Muscle of arm (tissue), 1 donor: ENCODE measurements at regions not wholly inside any gene's neighbourhood (a gene's known extent, or its start where the extent isn't known, plus 50 kb on each side); places are given as distances from the start of the nearest gene placed in this dataset.
"Not testable (repeated sequence)": the region's sequence is repeated elsewhere in the genome, so short reads cannot be mapped to it uniquely, and the experiment has no call there.

ENCODE experiments used
- DNase-seq: peaks from one replicate; pipeline ENCODE4 v3.0.0-alpha.2; 2013

DNA sequence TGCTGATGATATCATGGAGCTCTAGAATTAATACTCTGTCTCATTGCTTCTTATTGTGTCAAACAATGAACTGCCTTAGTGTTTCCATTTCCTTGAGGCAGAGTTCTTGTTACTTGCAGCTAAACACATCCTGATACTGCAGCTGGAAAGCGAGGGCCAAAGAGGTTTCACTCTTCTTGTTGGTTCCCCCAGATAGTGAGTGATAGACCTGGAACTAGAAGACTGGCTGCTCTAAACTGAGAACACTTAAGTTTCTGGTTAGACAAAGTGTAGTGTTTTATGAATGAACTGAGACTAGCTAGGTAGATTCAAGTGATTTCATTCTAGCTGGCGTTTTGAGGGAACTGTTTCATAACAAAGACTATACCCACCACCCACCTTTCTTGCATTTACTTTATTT, 321.7 kb downstream of the TXNL1 start:
- DNase-seq, result no peak

DNA sequence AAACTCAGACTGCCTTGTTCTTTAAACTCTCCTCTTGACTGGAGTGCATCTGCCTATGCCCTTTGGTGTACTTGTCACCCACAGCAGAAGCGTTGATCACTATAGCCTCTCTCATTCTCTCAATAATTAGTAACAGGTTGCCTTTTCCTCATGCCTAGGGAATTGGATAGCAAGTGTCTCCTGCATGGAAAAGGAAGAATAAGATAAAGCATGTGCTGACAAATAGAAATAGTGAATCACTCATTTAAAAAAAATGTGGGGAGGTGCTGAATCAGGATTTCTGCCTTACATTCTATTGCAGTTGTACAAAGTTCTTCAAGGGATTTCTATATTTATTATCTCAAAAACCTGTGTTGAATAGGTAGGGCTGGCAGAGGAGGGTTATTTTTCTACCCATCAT, 323.0 kb downstream of the TXNL1 start:
- no peak for DNase-seq

DNA sequence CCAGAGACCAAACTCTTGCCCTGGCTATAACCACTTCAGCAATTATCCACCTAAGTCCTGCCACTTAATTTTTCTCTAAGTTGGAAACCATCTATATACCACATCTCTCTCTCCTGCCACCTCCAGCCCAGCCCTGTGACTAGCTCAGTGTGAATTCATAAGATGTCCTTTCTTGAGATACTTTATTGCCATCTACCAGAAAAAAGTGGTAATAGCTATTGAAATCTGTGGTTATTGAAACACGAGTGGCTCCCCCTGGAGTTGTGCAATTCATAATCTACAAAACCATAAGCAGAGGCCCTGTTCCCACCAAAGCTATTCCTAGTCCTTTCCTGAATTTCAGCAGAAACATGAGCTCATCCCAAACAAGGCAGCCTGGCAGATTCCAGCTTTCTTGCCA, 324.0 kb downstream of the TXNL1 start:
- DNase-seq, result no peak

DNA sequence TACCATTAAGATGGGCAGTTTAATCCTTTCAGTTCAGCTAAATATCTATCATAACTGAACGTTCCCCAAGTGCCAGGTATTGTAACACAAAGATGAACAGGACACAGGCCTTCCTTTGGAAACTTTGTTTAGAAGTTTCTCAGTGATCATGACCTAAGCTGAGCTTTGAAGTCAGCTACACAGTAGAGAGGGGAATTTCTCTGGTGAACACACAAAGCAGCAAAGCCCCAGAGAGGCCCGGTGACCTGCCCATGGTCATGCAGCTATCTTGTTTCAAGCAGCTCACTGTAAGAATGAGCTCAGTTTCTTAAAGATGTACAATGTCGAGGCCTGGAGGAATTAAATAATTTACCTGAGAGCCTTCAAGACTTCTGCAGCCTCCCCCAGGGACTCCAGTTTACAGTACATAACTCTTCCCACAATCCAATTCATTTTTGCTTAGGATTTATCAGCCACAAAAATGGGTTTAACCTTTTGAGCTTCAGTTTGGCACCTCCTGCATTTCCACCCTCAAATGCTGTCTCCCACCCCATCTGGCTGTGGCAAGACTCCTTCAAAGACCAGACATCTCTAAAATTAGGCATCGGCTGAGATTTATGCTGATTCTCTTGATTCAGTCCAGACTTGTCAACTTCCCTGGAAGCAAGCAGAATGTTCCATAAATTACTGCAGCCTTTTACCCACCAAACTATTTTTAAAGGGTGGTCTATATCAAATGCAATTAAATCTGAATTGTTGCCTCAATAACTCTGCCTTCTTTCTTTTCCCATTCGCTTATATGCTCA, 325.6 kb downstream of the TXNL1 start:
- DNase-seq, result no peak

DNA sequence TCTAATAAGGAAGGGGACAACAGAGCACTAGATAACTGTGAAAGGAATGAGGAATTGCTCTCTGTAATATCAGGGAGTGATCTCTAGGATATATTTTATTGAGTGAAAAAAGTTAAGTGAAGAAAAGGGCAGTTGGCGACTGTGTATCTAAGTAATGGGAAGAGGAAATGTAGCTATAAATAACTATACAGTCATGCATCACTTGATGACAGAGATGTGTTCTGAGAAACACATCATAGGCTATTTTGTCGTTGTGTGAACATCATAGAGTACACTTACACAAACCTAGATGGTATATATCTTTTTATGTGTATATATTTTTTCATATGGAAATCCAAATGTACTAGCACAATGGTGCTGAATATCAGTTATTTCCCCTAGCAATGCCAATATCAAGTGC, 329.3 kb downstream of the TXNL1 start:
- DNase-seq, result no peak

DNA sequence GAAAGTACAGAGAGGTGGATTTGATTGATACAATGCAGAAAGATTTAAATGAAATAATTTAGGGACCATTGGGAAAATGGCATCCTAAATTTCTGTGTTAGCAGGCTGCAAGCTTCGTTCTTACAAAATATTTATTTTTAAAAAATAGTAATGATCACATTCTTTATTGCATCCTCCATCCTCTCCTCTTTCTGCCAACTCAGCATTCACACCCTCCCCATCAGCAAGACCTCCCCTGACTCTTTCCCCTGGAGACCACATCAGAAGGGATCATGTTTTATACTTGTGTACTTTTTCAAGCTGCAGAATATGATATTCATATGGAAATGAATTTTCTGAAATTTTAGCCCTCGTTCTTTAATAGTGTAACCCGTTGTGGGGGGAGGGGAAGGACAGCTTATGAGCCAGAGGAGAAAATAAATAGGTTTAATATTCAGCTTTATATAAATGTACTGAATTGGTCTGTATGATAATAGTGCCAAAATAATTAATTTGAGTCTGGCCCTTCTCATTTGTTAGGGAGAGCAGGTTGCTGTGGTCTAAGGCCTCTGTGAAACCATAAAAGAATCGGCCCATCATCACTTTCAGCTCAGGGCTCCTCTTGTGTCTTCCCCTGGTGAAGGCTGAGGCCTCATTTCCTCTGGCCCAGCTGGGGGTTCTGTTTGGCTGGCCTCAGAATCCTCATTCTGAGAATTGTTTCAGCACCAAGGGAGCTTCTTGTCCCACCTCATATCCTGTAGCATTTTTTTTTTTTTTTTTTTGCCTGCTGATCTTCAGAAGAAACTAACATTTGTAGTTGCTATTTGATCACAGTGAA, 330.8 kb downstream of the TXNL1 start:
- peak; percentile 38 for DNase-seq

DNA sequence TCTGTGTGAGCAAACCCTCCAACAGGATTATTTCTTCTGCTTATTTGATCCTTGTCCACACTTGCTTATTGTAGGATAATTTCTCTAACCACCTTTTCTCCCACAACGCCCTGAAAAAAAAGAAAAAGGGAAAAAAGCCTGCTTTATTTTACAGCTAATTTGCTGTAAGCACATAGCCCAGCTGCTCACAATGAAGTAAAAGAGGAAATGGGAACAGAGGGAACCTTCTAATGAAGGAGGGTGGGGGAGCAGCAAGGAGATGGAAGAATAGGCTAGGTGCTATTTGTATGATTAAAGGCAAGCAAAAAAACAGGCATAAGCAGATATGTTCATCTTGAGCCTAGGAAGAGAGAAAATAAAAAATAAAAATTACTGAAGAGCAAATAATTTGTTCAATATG, 331.6 kb downstream of the TXNL1 start:
- no peak for DNase-seq

DNA sequence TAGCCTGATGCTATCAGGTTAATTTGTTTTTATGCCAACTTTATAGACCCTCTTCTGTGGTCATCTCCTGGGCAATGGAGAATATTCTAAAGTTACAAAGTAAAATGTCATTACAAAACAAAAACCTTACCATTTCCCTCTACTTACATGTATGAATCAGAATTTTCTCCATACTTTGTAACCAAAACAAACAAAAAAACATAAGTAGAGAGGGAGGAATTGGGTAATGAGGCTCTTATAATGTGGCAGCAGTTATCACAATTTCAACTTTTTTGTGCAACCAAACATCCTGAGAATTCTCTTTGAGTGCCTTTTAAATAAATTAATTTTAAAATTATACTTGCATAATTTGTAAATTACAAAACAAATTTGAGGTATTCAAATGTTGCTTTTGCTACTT, 332.8 kb downstream of the TXNL1 start:
- DNase-seq, result no peak

DNA sequence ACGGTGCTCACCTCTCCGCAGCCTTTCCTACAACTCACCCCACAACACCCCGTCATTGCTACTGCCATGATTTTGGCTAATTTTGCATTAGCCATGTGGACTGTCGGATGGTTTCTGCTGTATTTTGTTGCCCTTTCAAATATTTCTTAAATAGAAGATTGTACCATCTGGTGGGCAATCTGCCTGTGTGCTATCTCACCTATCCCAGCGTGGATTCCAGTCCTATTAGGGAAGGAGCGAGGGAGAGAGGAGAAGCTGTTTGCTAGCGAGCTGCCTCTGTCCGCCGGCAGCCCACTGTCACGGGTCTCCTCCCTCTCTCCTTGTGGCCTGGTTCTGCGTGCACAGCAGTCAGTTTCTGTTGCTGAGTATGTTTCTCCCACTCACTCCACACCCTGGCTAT, 336.2 kb downstream of the TXNL1 start:
- DNase-seq, result no peak

DNA sequence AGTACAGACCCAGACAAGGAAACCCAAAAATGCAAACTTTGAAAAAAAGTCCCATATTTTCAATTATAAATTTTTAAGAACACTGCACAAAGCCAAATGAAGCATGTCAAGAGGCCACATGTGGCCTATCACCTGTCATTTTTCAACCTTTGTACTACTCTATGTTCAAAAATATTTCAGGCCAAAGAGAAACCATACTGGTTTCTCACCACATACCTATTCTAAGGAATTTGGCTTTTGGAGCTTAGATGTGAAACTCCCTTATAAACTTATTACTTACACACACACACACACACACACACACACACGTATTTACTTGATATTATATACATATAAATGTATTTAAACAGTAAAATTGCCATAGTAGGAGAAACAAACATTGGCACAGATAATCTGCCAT, 338.7 kb downstream of the TXNL1 start:
- no peak for DNase-seq

DNA sequence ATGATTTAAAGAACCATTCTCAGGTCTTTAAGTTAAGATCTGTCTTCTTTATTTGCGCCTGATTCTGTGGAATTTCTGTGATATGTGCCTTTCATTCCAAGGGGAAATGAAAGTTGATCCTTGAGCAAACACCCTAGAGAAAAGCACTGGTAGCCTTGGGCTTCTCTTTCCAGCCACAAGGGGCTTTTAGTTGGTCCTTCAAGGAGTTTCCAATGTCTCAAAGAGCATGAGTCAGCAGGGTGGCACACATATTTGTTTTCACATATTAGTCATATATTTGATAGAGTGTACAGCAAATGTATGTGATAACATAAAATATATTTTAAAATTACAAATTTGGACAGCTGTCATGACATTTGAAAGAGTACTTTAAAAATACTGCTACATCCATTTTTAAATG, 339.5 kb downstream of the TXNL1 start:
- no peak for DNase-seq

DNA sequence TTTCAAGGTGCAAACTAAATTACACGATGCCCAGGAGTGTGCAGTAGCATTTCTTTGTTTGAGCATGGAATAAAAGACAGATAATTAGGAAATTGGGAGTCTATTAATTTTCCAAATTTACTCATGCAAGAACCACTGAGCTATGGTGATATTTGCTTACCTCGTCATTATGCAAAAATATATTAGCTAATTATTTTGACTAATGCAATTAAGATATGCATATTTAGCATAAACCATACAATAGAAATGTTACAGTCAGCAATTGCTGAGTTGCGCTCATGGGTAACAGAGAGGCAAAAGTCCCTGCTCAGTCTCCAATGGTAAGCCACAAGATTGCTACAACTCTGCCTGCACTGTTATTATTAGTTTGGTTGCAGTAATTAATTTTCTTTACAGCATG, 342.0 kb downstream of the TXNL1 start:
- DNase-seq, result no peak

DNA sequence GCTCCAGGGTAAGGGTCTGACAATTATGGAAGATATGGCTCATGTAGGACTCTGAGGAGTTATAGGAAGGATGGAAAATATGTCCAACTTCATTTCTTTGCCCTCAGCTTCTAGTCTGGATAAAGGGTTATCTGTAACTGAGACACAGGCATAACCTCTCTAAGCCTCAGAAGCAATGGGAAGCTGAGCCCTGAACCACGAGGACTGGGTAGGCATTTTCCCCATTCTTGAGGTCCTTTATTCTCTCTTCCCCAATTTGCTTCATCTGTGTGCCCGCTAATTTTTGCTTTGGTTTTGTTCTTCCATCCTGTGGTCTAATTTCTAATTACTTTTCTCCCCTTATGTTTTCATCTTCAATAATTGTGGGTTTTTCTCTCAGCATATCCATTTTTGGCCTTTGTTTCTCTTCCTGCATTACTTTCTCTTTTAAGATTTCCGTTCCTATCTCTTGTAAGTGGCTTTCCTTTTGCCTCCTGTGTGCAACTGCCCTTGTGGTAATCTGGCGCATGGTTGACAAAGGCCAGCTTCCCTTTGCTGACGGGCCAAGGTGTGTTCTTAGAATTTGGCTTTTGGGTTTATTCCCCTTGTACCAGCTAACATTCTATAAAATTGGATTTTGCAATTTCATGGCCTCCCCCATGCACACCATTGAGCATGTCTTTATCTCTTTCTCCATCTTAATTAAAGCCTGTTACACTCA, 343.8 kb downstream of the TXNL1 start:
- no peak for DNase-seq

DNA sequence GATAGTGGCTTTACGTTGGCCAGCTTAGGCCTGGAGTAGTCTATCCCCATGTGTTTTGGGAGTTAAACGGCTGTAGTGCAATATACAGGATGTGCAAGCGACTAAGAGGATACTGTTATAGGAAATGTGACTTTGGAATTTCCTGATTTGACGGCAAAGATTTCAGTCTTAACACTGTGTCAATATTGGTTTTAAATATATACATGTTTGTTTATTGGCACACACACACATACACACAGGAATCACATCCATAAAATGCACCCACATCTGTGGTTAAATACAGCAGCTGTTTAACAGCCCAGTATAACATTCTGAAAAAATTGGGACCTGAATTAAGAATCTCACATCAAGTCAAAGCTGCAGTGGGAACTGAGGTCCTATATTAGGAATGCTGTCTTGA, 347.1 kb downstream of the TXNL1 start:
- peak; percentile 32 for DNase-seq

DNA sequence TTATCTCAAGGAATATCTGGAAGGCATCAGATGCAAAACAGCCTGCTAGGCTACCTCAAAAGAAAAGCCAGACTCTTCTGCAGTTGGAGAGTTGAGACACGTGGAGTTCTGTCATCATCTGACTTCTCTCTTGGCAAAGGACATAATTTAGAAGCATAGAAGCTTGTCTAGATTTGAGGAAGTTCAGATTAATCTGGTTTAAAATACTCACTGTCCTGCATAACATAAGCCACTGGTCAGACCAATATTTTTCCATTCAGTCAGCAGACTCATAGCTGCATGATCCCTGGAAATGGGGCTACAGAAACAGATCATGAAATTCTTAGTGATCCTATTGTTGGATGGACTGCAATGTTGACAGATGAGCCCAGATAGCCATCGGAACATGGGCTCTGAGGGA, 349.0 kb downstream of the TXNL1 start:
- DNase-seq, result no peak

DNA sequence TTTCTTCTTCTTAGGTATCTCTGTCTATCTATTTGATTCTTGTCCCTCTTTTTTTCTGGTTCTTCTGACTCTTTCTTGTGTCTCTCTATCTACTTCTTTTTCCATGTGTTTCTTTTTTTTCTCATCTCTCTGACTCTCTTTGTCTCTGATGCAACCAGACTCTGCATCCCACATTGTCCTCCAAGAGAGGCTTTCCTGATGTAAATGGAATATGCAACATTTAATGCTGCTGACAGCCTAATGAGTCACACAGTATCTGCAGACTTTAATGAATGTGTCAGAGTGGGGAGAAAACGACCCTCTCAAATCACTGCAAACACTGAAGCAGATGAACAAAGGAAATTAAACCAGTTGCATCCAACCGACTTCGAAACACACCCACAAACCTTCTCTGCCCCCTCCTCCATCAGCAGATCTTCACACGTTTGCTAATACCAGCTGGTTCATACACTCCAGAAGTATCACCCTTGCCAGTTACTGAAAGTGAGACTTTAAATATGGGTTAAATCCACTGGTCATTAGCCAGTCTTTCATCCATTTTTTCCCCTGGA, 351.5 kb downstream of the TXNL1 start:
- DNase-seq, result no peak

DNA sequence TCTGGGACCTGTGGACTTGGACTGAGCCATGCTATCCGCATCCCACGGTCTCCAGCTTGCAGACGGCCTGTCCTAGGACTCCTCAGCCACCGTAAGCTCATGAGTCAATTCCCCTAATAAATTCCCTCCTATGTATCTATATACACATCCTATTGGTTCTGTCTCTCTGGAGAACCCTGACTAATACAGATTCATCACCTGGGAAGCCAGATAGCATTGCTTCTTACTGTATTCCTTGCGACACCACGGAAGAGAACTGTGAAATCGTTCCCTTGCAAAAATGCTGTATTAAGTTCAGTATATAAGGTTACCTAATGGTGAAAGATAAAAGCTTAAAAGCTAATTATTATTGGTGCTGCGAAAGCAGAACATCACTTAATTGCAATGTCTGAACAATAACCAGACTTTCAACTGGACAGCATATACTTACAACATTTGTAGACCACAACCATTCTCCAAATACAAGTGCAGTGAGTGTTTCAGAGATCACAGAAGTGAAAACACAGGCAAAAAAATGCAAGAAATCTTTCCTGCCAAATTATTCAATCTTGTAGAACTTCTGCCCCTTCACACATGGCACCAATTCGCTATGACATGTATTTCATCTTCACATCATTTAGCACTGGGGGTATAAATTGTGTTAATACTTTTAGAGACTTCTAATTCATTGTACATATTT, 352.9 kb downstream of the TXNL1 start:
- no peak for DNase-seq

DNA sequence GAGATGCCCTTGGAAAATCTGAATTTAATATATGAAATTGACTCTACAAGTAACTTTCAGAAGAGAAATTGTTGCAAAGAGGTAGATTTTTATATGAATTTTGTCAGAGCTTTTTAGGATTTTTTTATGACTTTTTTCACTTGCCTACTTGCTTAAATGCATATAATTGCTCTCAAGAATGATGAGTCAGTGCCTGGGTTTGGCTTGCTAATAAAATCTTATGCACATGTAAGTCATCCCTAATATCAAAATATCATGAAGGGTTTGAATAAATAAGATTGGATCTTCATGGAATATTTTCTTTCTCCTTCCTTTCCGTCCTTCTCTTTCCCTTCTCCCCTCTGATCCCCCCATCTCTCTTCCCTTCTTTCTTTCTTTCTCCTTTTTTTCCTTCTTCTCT, 354.1 kb downstream of the TXNL1 start:
- DNase-seq, result no peak

DNA sequence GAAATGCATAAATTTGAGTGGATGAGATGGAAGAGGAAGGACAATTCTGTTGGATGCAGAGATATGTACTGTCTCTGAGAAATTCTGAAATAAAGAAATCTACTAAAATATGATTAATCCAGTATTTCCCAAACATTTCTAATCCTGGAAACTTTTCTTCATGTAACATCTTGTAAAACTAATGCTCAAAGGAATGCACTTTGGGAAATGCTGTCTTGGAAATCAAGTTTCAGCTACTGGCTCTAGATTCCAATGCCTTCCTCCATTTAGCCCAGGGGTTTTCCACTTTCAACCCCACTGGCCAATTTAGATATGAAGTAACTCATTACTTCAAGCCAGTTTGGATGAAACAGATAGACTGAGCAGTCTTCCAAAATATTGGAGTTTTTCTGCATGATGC, 355.1 kb downstream of the TXNL1 start:
- no peak for DNase-seq

DNA sequence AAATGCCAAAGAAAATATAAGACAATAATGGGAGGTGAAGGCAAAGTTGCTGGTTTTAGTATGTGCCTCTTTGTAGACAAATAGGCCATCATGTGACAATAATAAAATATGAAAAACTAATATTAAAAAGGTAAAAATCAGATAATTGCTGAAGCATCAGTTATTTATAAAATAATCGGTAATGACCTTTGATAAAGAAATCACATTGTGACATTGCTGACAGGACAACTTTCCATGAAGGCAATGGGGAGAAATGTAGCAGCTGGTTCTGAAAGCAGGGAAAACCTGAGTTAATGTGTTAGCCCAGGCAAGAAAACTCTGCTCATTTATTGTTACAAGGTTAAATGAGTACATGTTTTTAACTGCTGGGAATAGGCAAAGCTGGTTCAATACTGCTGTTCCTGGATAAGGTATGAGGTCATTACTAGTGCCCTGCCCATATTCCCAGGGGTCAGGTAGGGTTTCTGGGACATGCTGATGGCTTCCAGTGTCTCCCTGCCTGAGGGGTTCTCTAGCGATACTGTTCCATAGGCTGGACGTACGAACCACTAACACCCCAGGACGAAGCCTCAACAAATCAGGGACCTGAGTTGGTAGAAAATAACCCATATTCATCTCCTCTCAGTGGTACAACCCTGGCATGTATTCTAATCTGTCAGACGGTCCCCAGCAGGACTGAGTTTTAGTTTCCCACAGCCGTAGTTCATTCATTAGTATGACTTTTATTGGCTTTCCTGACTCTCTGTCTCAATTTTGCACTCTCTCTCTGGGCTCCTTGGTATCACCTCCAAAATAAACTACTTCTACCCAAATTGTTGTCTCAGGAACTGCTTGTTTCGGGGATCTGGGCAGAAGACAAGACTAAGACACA, 355.9 kb downstream of the TXNL1 start:
- DNase-seq, result no peak

DNA sequence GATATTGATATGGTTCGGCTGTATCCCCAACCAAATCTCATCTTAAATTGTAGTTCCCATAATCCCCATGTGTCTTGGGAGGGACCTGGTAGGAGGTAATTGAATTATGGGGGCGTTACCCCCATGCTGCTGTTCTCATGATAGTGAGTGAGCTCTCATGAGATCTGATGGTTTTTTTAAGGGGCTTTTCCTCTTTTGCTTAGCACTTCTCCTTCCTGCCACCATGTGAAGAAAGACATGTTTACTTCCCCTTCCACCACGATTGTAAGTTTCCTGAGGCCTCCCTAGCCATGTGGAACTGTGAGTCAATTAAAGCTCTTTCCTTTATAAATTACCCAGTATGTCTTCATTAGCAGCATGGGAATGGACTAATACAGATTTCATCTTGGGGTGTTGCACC, 358.6 kb downstream of the TXNL1 start:
- not testable (repeated sequence) for DNase-seq
